ENCODE measurements at regions not wholly inside any gene's neighbourhood (a gene's known extent, or its start where the extent isn't known, plus 50 kb on each side); places are given as distances from the start of the nearest gene placed in this dataset.

- Histone ChIP-seq H3K27me3 (ENCODE audit: control insufficient read depth in 1 of 2, insufficient read depth in 2 of 2, low read length in 2 of 2) (no peaks in the 10 kb centered on the region), H3K9ac (ENCODE audit: low read depth in 1 of 2, low read length in 2 of 2) (no peak overlapping the region), H3K4me3 (ENCODE audit: low read depth in 1 of 2, low read length in 2 of 2) (no peak overlapping the region), H3K9me3 (ENCODE audit: control insufficient read depth in 1 of 2, low read length in 2 of 2) (no peaks in the 10 kb centered on the region), H3K36me3 (ENCODE audit: control insufficient read depth in 1 of 2, insufficient read depth in 2 of 2, low read length in 2 of 2) (no peaks in the 10 kb centered on the region), H3K27ac (ENCODE audit: low read depth, low read length) (no peak overlapping the region), H3K4me1 (ENCODE audit: control insufficient read depth in 1 of 2, insufficient read depth in 2 of 2, low read length in 2 of 2) (no peaks in the 10 kb centered on the region)
These were observed 586.2 kb upstream of the AGA start for GRCh38 chr4:178028481-178028880.

GRCh38 chr4:178037459-178038214 is 595.4 kb upstream of the AGA start:
- no peaks in the 10 kb centered on the region for H3K36me3 ChIP-seq (ENCODE audit: control insufficient read depth in 1 of 2, insufficient read depth in 2 of 2, low read length in 2 of 2)
- no peaks in the 10 kb centered on the region for H3K4me1 ChIP-seq (ENCODE audit: control insufficient read depth in 1 of 2, insufficient read depth in 2 of 2, low read length in 2 of 2)
- no peaks in the 10 kb centered on the region for H3K27me3 ChIP-seq (ENCODE audit: control insufficient read depth in 1 of 2, insufficient read depth in 2 of 2, low read length in 2 of 2)
- no peaks in the 10 kb centered on the region for H3K9me3 ChIP-seq (ENCODE audit: control insufficient read depth in 1 of 2, low read length in 2 of 2)
- no peak overlapping the region for H3K9ac ChIP-seq (ENCODE audit: low read depth in 1 of 2, low read length in 2 of 2)
- no peak overlapping the region for H3K4me3 ChIP-seq (ENCODE audit: low read depth in 1 of 2, low read length in 2 of 2)
- no peak overlapping the region for H3K27ac ChIP-seq (ENCODE audit: low read depth, low read length)

- H3K9ac ChIP-seq (ENCODE audit: low read depth in 1 of 2, low read length in 2 of 2), result no peak overlapping the region
- no peaks in the 10 kb centered on the region for H3K27me3 ChIP-seq (ENCODE audit: control insufficient read depth in 1 of 2, insufficient read depth in 2 of 2, low read length in 2 of 2)
- no peak overlapping the region for H3K27ac ChIP-seq (ENCODE audit: low read depth, low read length)
These were observed 614.8 kb upstream of the AGA start for GRCh38 chr4:178056996-178057395.

GRCh38 chr4:178063568-178063967 is 621.3 kb upstream of the AGA start:
- H3K4me1 ChIP-seq (ENCODE audit: control insufficient read depth in 1 of 2, insufficient read depth in 2 of 2, low read length in 2 of 2), result no peaks in the 10 kb centered on the region
- H3K9me3 ChIP-seq (ENCODE audit: control insufficient read depth in 1 of 2, low read length in 2 of 2), result no peaks in the 10 kb centered on the region
- no peaks in the 10 kb centered on the region for H3K27me3 ChIP-seq (ENCODE audit: control insufficient read depth in 1 of 2, insufficient read depth in 2 of 2, low read length in 2 of 2)
- H3K36me3 ChIP-seq (ENCODE audit: control insufficient read depth in 1 of 2, insufficient read depth in 2 of 2, low read length in 2 of 2), result no peaks in the 10 kb centered on the region
- no peak overlapping the region for H3K4me3 ChIP-seq (ENCODE audit: low read depth in 1 of 2, low read length in 2 of 2)
- H3K9ac ChIP-seq (ENCODE audit: low read depth in 1 of 2, low read length in 2 of 2), result no peak overlapping the region
- no peak overlapping the region for H3K27ac ChIP-seq (ENCODE audit: low read depth, low read length)

More at GRCh38 chr4:178056996-178057395, 614.8 kb upstream of the AGA start:
- H3K4me3 ChIP-seq (ENCODE audit: low read depth in 1 of 2, low read length in 2 of 2), result no peak overlapping the region
- no peaks in the 10 kb centered on the region for H3K4me1 ChIP-seq (ENCODE audit: control insufficient read depth in 1 of 2, insufficient read depth in 2 of 2, low read length in 2 of 2)
- no peaks in the 10 kb centered on the region for H3K9me3 ChIP-seq (ENCODE audit: control insufficient read depth in 1 of 2, low read length in 2 of 2)
- no peaks in the 10 kb centered on the region for H3K36me3 ChIP-seq (ENCODE audit: control insufficient read depth in 1 of 2, insufficient read depth in 2 of 2, low read length in 2 of 2)

GRCh38 chr4:178066338-178066941 is 624.2 kb upstream of the AGA start:
- no peaks in the 10 kb centered on the region for H3K9me3 ChIP-seq (ENCODE audit: control insufficient read depth in 1 of 2, low read length in 2 of 2)
- H3K36me3 ChIP-seq (ENCODE audit: control insufficient read depth in 1 of 2, insufficient read depth in 2 of 2, low read length in 2 of 2), result no peaks in the 10 kb centered on the region
- no peaks in the 10 kb centered on the region for H3K27me3 ChIP-seq (ENCODE audit: control insufficient read depth in 1 of 2, insufficient read depth in 2 of 2, low read length in 2 of 2)
- no peak overlapping the region for H3K27ac ChIP-seq (ENCODE audit: low read depth, low read length)
- no peak overlapping the region for H3K9ac ChIP-seq (ENCODE audit: low read depth in 1 of 2, low read length in 2 of 2)
- H3K4me3 ChIP-seq (ENCODE audit: low read depth in 1 of 2, low read length in 2 of 2), result no peak overlapping the region
- H3K4me1 ChIP-seq (ENCODE audit: control insufficient read depth in 1 of 2, insufficient read depth in 2 of 2, low read length in 2 of 2), result no peaks in the 10 kb centered on the region

GRCh38 chr4:178068136-178068535 is 625.9 kb upstream of the AGA start:
- Histone ChIP-seq H3K9ac (ENCODE audit: low read depth in 1 of 2, low read length in 2 of 2) (no peak overlapping the region), H3K9me3 (ENCODE audit: control insufficient read depth in 1 of 2, low read length in 2 of 2) (no peaks in the 10 kb centered on the region), H3K27me3 (ENCODE audit: control insufficient read depth in 1 of 2, insufficient read depth in 2 of 2, low read length in 2 of 2) (no peaks in the 10 kb centered on the region), H3K4me1 (ENCODE audit: control insufficient read depth in 1 of 2, insufficient read depth in 2 of 2, low read length in 2 of 2) (no peaks in the 10 kb centered on the region), H3K27ac (ENCODE audit: low read depth, low read length) (no peak overlapping the region), H3K36me3 (ENCODE audit: control insufficient read depth in 1 of 2, insufficient read depth in 2 of 2, low read length in 2 of 2) (no peaks in the 10 kb centered on the region), H3K4me3 (ENCODE audit: low read depth in 1 of 2, low read length in 2 of 2) (no peak overlapping the region)

GRCh38 chr4:178070163-178070562 is 627.9 kb upstream of the AGA start:
- Histone ChIP-seq H3K27ac (ENCODE audit: low read depth, low read length) (no peak overlapping the region), H3K36me3 (ENCODE audit: control insufficient read depth in 1 of 2, insufficient read depth in 2 of 2, low read length in 2 of 2) (no peaks in the 10 kb centered on the region), H3K27me3 (ENCODE audit: control insufficient read depth in 1 of 2, insufficient read depth in 2 of 2, low read length in 2 of 2) (no peaks in the 10 kb centered on the region), H3K4me1 (ENCODE audit: control insufficient read depth in 1 of 2, insufficient read depth in 2 of 2, low read length in 2 of 2) (no peaks in the 10 kb centered on the region), H3K9me3 (ENCODE audit: control insufficient read depth in 1 of 2, low read length in 2 of 2) (no peaks in the 10 kb centered on the region), H3K4me3 (ENCODE audit: low read depth in 1 of 2, low read length in 2 of 2) (no peak overlapping the region), H3K9ac (ENCODE audit: low read depth in 1 of 2, low read length in 2 of 2) (no peak overlapping the region)

GRCh38 chr4:178080312-178080711 is 638.1 kb upstream of the AGA start:
- H3K36me3 ChIP-seq (ENCODE audit: control insufficient read depth in 1 of 2, insufficient read depth in 2 of 2, low read length in 2 of 2), result no peaks in the 10 kb centered on the region
- H3K27ac ChIP-seq (ENCODE audit: low read depth, low read length), result no peak overlapping the region
- no peaks in the 10 kb centered on the region for H3K4me1 ChIP-seq (ENCODE audit: control insufficient read depth in 1 of 2, insufficient read depth in 2 of 2, low read length in 2 of 2)
- H3K27me3 ChIP-seq (ENCODE audit: control insufficient read depth in 1 of 2, insufficient read depth in 2 of 2, low read length in 2 of 2), result no peaks in the 10 kb centered on the region
- no peak overlapping the region for H3K4me3 ChIP-seq (ENCODE audit: low read depth in 1 of 2, low read length in 2 of 2)
- H3K9ac ChIP-seq (ENCODE audit: low read depth in 1 of 2, low read length in 2 of 2), result no peak overlapping the region
- no peaks in the 10 kb centered on the region for H3K9me3 ChIP-seq (ENCODE audit: control insufficient read depth in 1 of 2, low read length in 2 of 2)

- no peaks in the 10 kb centered on the region for H3K36me3 ChIP-seq (ENCODE audit: control insufficient read depth in 1 of 2, insufficient read depth in 2 of 2, low read length in 2 of 2)
- H3K4me3 ChIP-seq (ENCODE audit: low read depth in 1 of 2, low read length in 2 of 2), result no peak overlapping the region
- H3K4me1 ChIP-seq (ENCODE audit: control insufficient read depth in 1 of 2, insufficient read depth in 2 of 2, low read length in 2 of 2), result no peaks in the 10 kb centered on the region
- no peaks in the 10 kb centered on the region for H3K27me3 ChIP-seq (ENCODE audit: control insufficient read depth in 1 of 2, insufficient read depth in 2 of 2, low read length in 2 of 2)
- H3K9me3 ChIP-seq (ENCODE audit: control insufficient read depth in 1 of 2, low read length in 2 of 2), result no peaks in the 10 kb centered on the region
- H3K9ac ChIP-seq (ENCODE audit: low read depth in 1 of 2, low read length in 2 of 2), result no peak overlapping the region
- no peak overlapping the region for H3K27ac ChIP-seq (ENCODE audit: low read depth, low read length)
These were observed 638.9 kb upstream of the AGA start for GRCh38 chr4:178081176-178081575.

GRCh38 chr4:178081896-178082295 is 639.7 kb upstream of the AGA start:
- H3K27me3 ChIP-seq (ENCODE audit: control insufficient read depth in 1 of 2, insufficient read depth in 2 of 2, low read length in 2 of 2), result no peaks in the 10 kb centered on the region
- H3K4me3 ChIP-seq (ENCODE audit: low read depth in 1 of 2, low read length in 2 of 2), result no peak overlapping the region
- H3K9me3 ChIP-seq (ENCODE audit: control insufficient read depth in 1 of 2, low read length in 2 of 2), result no peaks in the 10 kb centered on the region
- no peak overlapping the region for H3K9ac ChIP-seq (ENCODE audit: low read depth in 1 of 2, low read length in 2 of 2)
- H3K27ac ChIP-seq (ENCODE audit: low read depth, low read length), result no peak overlapping the region
- H3K4me1 ChIP-seq (ENCODE audit: control insufficient read depth in 1 of 2, insufficient read depth in 2 of 2, low read length in 2 of 2), result no peaks in the 10 kb centered on the region
- no peaks in the 10 kb centered on the region for H3K36me3 ChIP-seq (ENCODE audit: control insufficient read depth in 1 of 2, insufficient read depth in 2 of 2, low read length in 2 of 2)
